OCI-LY7 (cell line): ENCODE measurements at regions not wholly inside any gene's neighbourhood (a gene's known extent, or its start where the extent isn't known, plus 50 kb on each side); places are given as distances from the start of the nearest gene placed in this dataset.

Experiments
- BruUV-seq: library from RNA; stranded (reverse); fragments of 400-500 nt; replicated peaks from 2 replicates; lab custom pipeline; 2021; lab: Mats Ljungman, UMichigan
- CTCF ChIA-PET: fragments of 300-600 bp; sonication (Branson Sonifier 250); formaldehyde crosslinking; loops from one replicate; lab custom pipeline; 2022; ENCODE audit warnings: antibody characterized with exemption; ENCODE audit not compliant: unreplicated experiment; lab: Charles Lee
- POLR2A ChIA-PET: fragments of 300-600 bp; sonication (Branson Sonifier 250); formaldehyde crosslinking; loops from one replicate; lab custom pipeline; 2022; ENCODE audit warnings: antibody characterized with exemption; lab: Charles Lee
- DNase-seq: peaks from one replicate; pipeline ENCODE4 v3.0.0-alpha.2; 2015; ENCODE audit warnings: low spot score
- H2AFZ ChIP-seq: fragments of 200-600 bp; sonication (generic), shearing (Covaris generic); 2 replicates; pipeline ENCODE4 v1.6.1; 2014; ENCODE audit warnings: mild to moderate bottlenecking, antibody characterized with exemption, low read length, moderate library complexity
- H3K27ac ChIP-seq: fragments of 200-600 bp; sonication (generic); 2 replicates; pipeline ENCODE4 v1.5.1; 2014; ENCODE audit warnings: mixed run types, low read depth, mild to moderate bottlenecking, moderate library complexity, low read length, inconsistent platforms; ENCODE audit not compliant: poor library complexity, severe bottlenecking
- H3K36me3 ChIP-seq: fragments of 200-600 bp; sonication (generic); 2 replicates; pipeline ENCODE4 v1.6.1; 2014; ENCODE audit warnings: mild to moderate bottlenecking, antibody characterized with exemption, low read length, moderate library complexity, mixed read lengths; ENCODE audit not compliant: insufficient read depth
- H3K4me1 ChIP-seq: fragments of 200-600 bp; sonication (generic); 2 replicates; pipeline ENCODE4 v1.5.1; 2014; ENCODE audit warnings: mild to moderate bottlenecking, low read length; ENCODE audit not compliant: insufficient read depth, poor library complexity, severe bottlenecking
- H3K4me2 ChIP-seq: fragments of 200-600 bp; sonication (generic); 2 replicates; pipeline ENCODE4 v1.6.1; 2014; ENCODE audit warnings: mild to moderate bottlenecking, low read length
- H3K4me3 ChIP-seq: fragments of 200-600 bp; sonication (generic); 2 replicates; pipeline ENCODE4 v1.5.1; 2014; ENCODE audit warnings: mild to moderate bottlenecking, low read depth, low read length; ENCODE audit not compliant: poor library complexity, severe bottlenecking
- H3K79me2 ChIP-seq: fragments of 200-600 bp; sonication (generic); 2 replicates; pipeline ENCODE4 v1.6.1; 2016; ENCODE audit warnings: low read depth, mild to moderate bottlenecking, low read length, moderate library complexity, mixed read lengths; ENCODE audit not compliant: insufficient read depth
- H3K9me2 ChIP-seq: fragments of 200-600 bp; sonication (generic); 2 replicates; pipeline ENCODE4 v1.6.1; 2016; ENCODE audit warnings: mild to moderate bottlenecking, low read length, mixed read lengths; ENCODE audit not compliant: insufficient read depth
- H3K9me3 ChIP-seq: fragments of 200-600 bp; sonication (generic); 2 replicates; pipeline ENCODE4 v1.6.1; 2014; ENCODE audit warnings: mild to moderate bottlenecking, mixed run types, low read length, mixed read lengths
- H4K20me1 ChIP-seq: fragments of 200-600 bp; sonication (generic); 2 replicates; pipeline ENCODE4 v1.6.1; 2014; ENCODE audit warnings: mild to moderate bottlenecking, antibody characterized with exemption, low read length, moderate library complexity, mixed read lengths; ENCODE audit not compliant: insufficient read depth
- CTCF ChIP-seq: fragments of 200-600 bp; sonication (generic); conservative IDR thresholded peaks from 2 replicates; pipeline ENCODE4 v1.5.1; 2014; ENCODE audit warnings: mild to moderate bottlenecking, antibody characterized with exemption, low read length, moderate library complexity, mixed read lengths
- EZH2phosphoT487 ChIP-seq: fragments of 200-600 bp; sonication (generic); IDR thresholded peaks from 2 replicates; pipeline ENCODE4 v1.6.1; 2018; ENCODE audit warnings: low read depth, borderline replicate concordance, mild to moderate bottlenecking, mixed run types, antibody characterized with exemption, low read length, moderate library complexity, mixed read lengths
- intact Hi-C: fragments of 100-400 bp; cut with micrococcal nuclease; formaldehyde crosslinking; loops from one replicate; pipeline ENCODE4 v1.10.0; 2022; ENCODE audit not compliant: unreplicated experiment

GRCh38 chr2:239832490-239833268, 192.5 kb downstream of the NDUFA10 start:
- Histone ChIP-seq H3K27ac (no peak overlapping the region), H3K4me1 (no peaks in the 10 kb centered on the region), H3K36me3 (no peaks in the 10 kb centered on the region), H3K79me2 (no peaks in the 10 kb centered on the region), H2AFZ (no peak overlapping the region), H3K4me2 (no peak overlapping the region), H4K20me1 (no peaks in the 10 kb centered on the region), H3K9me3 (no peaks in the 10 kb centered on the region), H3K4me3 (no peak overlapping the region), H3K9me2 (no peaks in the 10 kb centered on the region)
- no peak for DNase-seq
- no TSS peak for BruUV-seq
- CTCF ChIA-PET: no interaction called here
- TF ChIP-seq CTCF (no peak), EZH2phosphoT487 (no peak)
- intact Hi-C loops: no loop called here
- POLR2A ChIA-PET: no interaction called here

- Histone ChIP-seq H4K20me1 (no peaks in the 10 kb centered on the region), H3K4me2 (no peak overlapping the region), H3K4me3 (no peak overlapping the region), H3K4me1 (no peaks in the 10 kb centered on the region), H3K79me2 (no peaks in the 10 kb centered on the region), H3K9me3 (no peaks in the 10 kb centered on the region), H3K9me2 (no peaks in the 10 kb centered on the region), H3K27ac (no peak overlapping the region), H3K36me3 (no peaks in the 10 kb centered on the region), H2AFZ (no peak overlapping the region)
- DNase-seq: no peak
- BruUV-seq: no TSS peak
- ChIA-PET CTCF (interaction anchor here (0.6 kb wide), 1 partner anchor 890 kb away, joined by 3 read pairs; no protein-coding TSS in a partner anchor), POLR2A (no interaction called here)
- TF ChIP-seq CTCF (no peak), EZH2phosphoT487 (no peak)
- intact Hi-C loops: no loop called here
Measured at GRCh38 chr2:239831861-239832489, 193.2 kb downstream of the NDUFA10 start.
